Peyer's patch (tissue), 4 donors: ENCODE measurements at regions not wholly inside any gene's neighbourhood (a gene's known extent, or its start where the extent isn't known, plus 50 kb on each side); places are given as distances from the start of the nearest gene placed in this dataset.

Source experiments
- DNase-seq, 3 donors: peaks; one replicate each; pipeline ENCODE4 v3.0.0-alpha.2; 2017 to 2019
- H3K27ac ChIP-seq, 4 donors: fragments of 200-600 bp; sonication (generic); one replicate each; pipeline ENCODE4 v1.5.1; 2016 to 2019
- H3K27me3 ChIP-seq, 2 donors: fragments of 200-600 bp; sonication (generic); one replicate each; pipeline ENCODE4 v1.5.1; 2019
- H3K36me3 ChIP-seq, 3 donors: fragments of 200-600 bp; sonication (generic); one replicate each; pipeline ENCODE4 v1.5.1; 2016 to 2019
- H3K4me1 ChIP-seq, 4 donors: fragments of 200-600 bp; sonication (generic); one replicate each; pipeline ENCODE4 v1.5.1; 2016 to 2019
- H3K4me3 ChIP-seq, 4 donors: fragments of 200-600 bp; sonication (generic); 1 replicate in 3 of 4; 2 replicates in 1 of 4; pipeline ENCODE4 v1.5.1; 2016 to 2019; ENCODE audit warnings: mild to moderate bottlenecking in 1 of 4
- H3K9me3 ChIP-seq, 4 donors: fragments of 200-600 bp; sonication (generic); one replicate each; pipeline ENCODE4 v1.5.1; 2016 to 2019; ENCODE audit warnings: mild to moderate bottlenecking in 1 of 4
- CTCF ChIP-seq, 6 experiments: fragments of 450-650 bp in 4 of 6; fragments of 200-600 bp in 2 of 6; sonication (generic) in 1 of 6; IDR thresholded peaks; one replicate each; pipeline ENCODE4 v1.5.1; 2017 to 2019; ENCODE audit warnings: antibody characterized with exemption in 6 of 6, mild to moderate bottlenecking in 3 of 6, moderate library complexity in 1 of 6
- POLR2A ChIP-seq, 2 donors: fragments of 450-650 bp; IDR thresholded peaks; one replicate each; pipeline ENCODE4 v1.5.1; 2017; ENCODE audit warnings: antibody characterized with exemption in 2 of 2, mild to moderate bottlenecking in 2 of 2, moderate library complexity in 2 of 2

- H3K36me3 ChIP-seq = no peaks in the 10 kb centered on the region
- no peak for DNase-seq
- peaks cover 0 to 9% (median 0%) of the 10 kb centered on the region in 4 donors for H3K9me3 ChIP-seq
- no peak overlapping the region for H3K4me3 ChIP-seq
- TF ChIP-seq POLR2A (IDR thresholded peaks at IDR 0.05) = no peak
- TF ChIP-seq CTCF (IDR thresholded peaks at IDR 0.05) = no peak
- no peaks in the 10 kb centered on the region for H3K27me3 ChIP-seq
- H3K4me1 ChIP-seq = no peaks in the 10 kb centered on the region
- no peak overlapping the region for H3K27ac ChIP-seq
Observed at GRCh38 chr15:31193291-31193690, 91.8 kb upstream of the TRPM1 start.

GRCh38 chr15:31195871-31196270, 94.3 kb upstream of the TRPM1 start:
- Histone ChIP-seq H3K36me3 (no peaks in the 10 kb centered on the region), H3K4me1 (no peaks in the 10 kb centered on the region), H3K4me3 (no peak overlapping the region), H3K27me3 (no peaks in the 10 kb centered on the region), H3K27ac (no peak overlapping the region), H3K9me3 (no peaks in the 10 kb centered on the region)
- DNase-seq = no peak
- TF ChIP-seq POLR2A (IDR thresholded peaks at IDR 0.05) = no peak
- no peak for TF ChIP-seq CTCF (IDR thresholded peaks at IDR 0.05)

- H3K36me3 ChIP-seq = no peaks in the 10 kb centered on the region
- no peaks in the 10 kb centered on the region for H3K4me1 ChIP-seq
- DNase-seq = peak in 1 of 3 donors; percentile 65
- H3K27me3 ChIP-seq = no peaks in the 10 kb centered on the region
- no peak overlapping the region for H3K27ac ChIP-seq
- peak in 5 of 6 experiments; percentile 20 to 52 (median 48) for TF ChIP-seq CTCF (IDR thresholded peaks at IDR 0.05)
- TF ChIP-seq POLR2A (IDR thresholded peaks at IDR 0.05) = no peak
- H3K9me3 ChIP-seq = no peaks in the 10 kb centered on the region
- H3K4me3 ChIP-seq = no peak overlapping the region
Observed at GRCh38 chr15:31197497-31198414, 96.2 kb upstream of the TRPM1 start.

GRCh38 chr15:31200735-31201151, 99.2 kb upstream of the TRPM1 start:
- H3K4me1 ChIP-seq = no peaks in the 10 kb centered on the region
- H3K36me3 ChIP-seq = no peaks in the 10 kb centered on the region
- no peak overlapping the region for H3K27ac ChIP-seq
- peak; percentile 34 to 82 (median 81) for DNase-seq
- H3K27me3 ChIP-seq = no peaks in the 10 kb centered on the region
- peak in 4 of 6 experiments; percentile 41 to 67 (median 63) for TF ChIP-seq CTCF (IDR thresholded peaks at IDR 0.05)
- TF ChIP-seq POLR2A (IDR thresholded peaks at IDR 0.05) = no peak
- H3K9me3 ChIP-seq = no peaks in the 10 kb centered on the region
- H3K4me3 ChIP-seq = no peak overlapping the region

- TF ChIP-seq POLR2A (IDR thresholded peaks at IDR 0.05) (no peak), CTCF (IDR thresholded peaks at IDR 0.05) (no peak)
- H3K36me3 ChIP-seq = no peaks in the 10 kb centered on the region
- H3K27ac ChIP-seq = no peak overlapping the region
- no peaks in the 10 kb centered on the region for H3K27me3 ChIP-seq
- H3K9me3 ChIP-seq = no peaks in the 10 kb centered on the region
- no peaks in the 10 kb centered on the region for H3K4me1 ChIP-seq
- no peak for DNase-seq
- H3K4me3 ChIP-seq = no peak overlapping the region
Observed at GRCh38 chr15:31202953-31203352, 101.4 kb upstream of the TRPM1 start.
